HepG2 (cell line): ENCODE measurements at regions not wholly inside any gene's neighbourhood (a gene's known extent, or its start where the extent isn't known, plus 50 kb on each side); places are given as distances from the start of the nearest gene placed in this dataset.

Source experiments
- ATAC-seq: fragments of 200-7000 bp; cut with Tn5 transposase; 3 replicates; pipeline ENCODE4 v1.9.1; 2020; ENCODE audit warnings: mild to moderate bottlenecking, moderate library complexity
- BruUV-seq: library from RNA; stranded (reverse); fragments of 400-500 nt; replicated peaks from 2 replicates; lab custom pipeline; 2021; lab: Mats Ljungman, UMichigan
- CTCF ChIA-PET: fragments of 300-600 bp; formaldehyde crosslinking; extraction: SDS; loops from one replicate; lab custom pipeline; 2021; ENCODE audit warnings: low total read pairs, inconsistent platforms, low intra/inter-chr PET ratio; lab: Yijun Ruan, JAX
- POLR2A ChIA-PET: fragments of 350-600 bp; sonication (Branson Sonifier 250); formaldehyde crosslinking; loops from one replicate; lab custom pipeline; 2020; ENCODE audit warnings: antibody characterized with exemption, inconsistent platforms; lab: Yijun Ruan, JAX
- DNase-seq: peaks from one replicate; pipeline ENCODE4 v3.0.0-alpha.2; 2015; ENCODE audit warnings: low spot score
- FAIRE-seq: peaks from 3 replicates; lab custom pipeline; 2011; peaks lifted over from hg19 to GRCh38; lab: Jason Lieb, UNC
- H2AFZ ChIP-seq: one replicate; pipeline ENCODE4 v1.6.1; 2011; ENCODE audit warnings: low read length, inconsistent platforms
- H3K27ac ChIP-seq: fragments of 300-600 bp; 3 replicates; pipeline ENCODE4 v1.8.0; 2011; ENCODE audit warnings: mixed run types, mild to moderate bottlenecking, mixed read lengths, low read length, inconsistent platforms; ENCODE audit not compliant: insufficient read depth; ENCODE audit errors: extremely low read length
- H3K27me3 ChIP-seq, 2 experiments: fragments of 200-600 bp in 1 of 2; 2 replicates in 1 of 2; 3 replicates in 1 of 2; pipeline versions ENCODE4 v1.6.0 to v1.8.0; 2011; ENCODE audit warnings: low read length in 2 of 2, mild to moderate bottlenecking in 2 of 2, moderate library complexity in 2 of 2, inconsistent platforms in 1 of 2; ENCODE audit not compliant: insufficient read depth in 2 of 2, control insufficient read depth in 1 of 2
- H3K36me3 ChIP-seq, 2 experiments: fragments of 200-600 bp in 1 of 2; replicated peaks in 1 of 2; 2 replicates in 1 of 2; 3 replicates in 1 of 2; pipeline versions ENCODE4 v1.5.1 to v1.8.0; 2011; ENCODE audit warnings: low read length in 2 of 2, inconsistent platforms in 1 of 2; ENCODE audit not compliant: insufficient read depth in 2 of 2, control insufficient read depth in 1 of 2
- H3K4me1 ChIP-seq: 2 replicates; pipeline ENCODE4 v1.5.1; 2012; ENCODE audit warnings: low read length, inconsistent platforms; ENCODE audit not compliant: insufficient read depth
- H3K4me2 ChIP-seq: 2 replicates; pipeline ENCODE4 v1.6.0; 2011; ENCODE audit warnings: low read depth, low read length, inconsistent platforms
- H3K4me3 ChIP-seq, 3 experiments: fragments of 200-600 bp in 1 of 3; sonication (generic), shearing (Covaris generic) in 1 of 3; replicated peaks in 1 of 3; 2 replicates each; pipeline ENCODE4 v1.5.1; 2011 to 2016; ENCODE audit warnings: low read length in 3 of 3, inconsistent platforms in 2 of 3, low read depth in 2 of 3, mild to moderate bottlenecking in 2 of 3, control low read depth in 1 of 3, mixed read lengths in 1 of 3; ENCODE audit not compliant: insufficient read depth in 1 of 3
- H3K79me2 ChIP-seq: one replicate; pipeline ENCODE4 v1.6.1; 2011; ENCODE audit warnings: low read length, inconsistent platforms; ENCODE audit not compliant: insufficient read depth
- H3K9ac ChIP-seq: 2 replicates; pipeline ENCODE4 v1.6.0; 2011; ENCODE audit warnings: mild to moderate bottlenecking, low read depth, low read length, inconsistent platforms; ENCODE audit not compliant: insufficient read depth
- H3K9me3 ChIP-seq: 2 replicates; pipeline ENCODE4 v1.5.1; 2012; ENCODE audit warnings: mild to moderate bottlenecking, low read length
- H4K20me1 ChIP-seq: 2 replicates; pipeline ENCODE4 v1.6.0; 2011; ENCODE audit warnings: inconsistent platforms, mild to moderate bottlenecking, low read length, moderate library complexity; ENCODE audit not compliant: insufficient read depth
- BORCS8-MEF2B ChIP-seq: sonication (generic); formaldehyde crosslinking; IDR thresholded peaks from 2 replicates; pipeline ENCODE4 v1.8.0; 2022; ENCODE audit warnings: mild to moderate bottlenecking, missing genetic modification reagents
- GMEB1 ChIP-seq: sonication (generic); formaldehyde crosslinking; IDR thresholded peaks from 2 replicates; pipeline ENCODE4 v1.5.1; 2020; ENCODE audit warnings: missing genetic modification reagents, mild to moderate bottlenecking, borderline replicate concordance
- RCOR2 ChIP-seq: IDR thresholded peaks from 2 replicates; pipeline ENCODE4 v1.6.1; 2016; ENCODE audit warnings: missing biosample characterization, missing genetic modification reagents
- SP5 ChIP-seq: IDR thresholded peaks from 2 replicates; pipeline ENCODE4 v1.6.1; 2016; ENCODE audit warnings: low read depth, borderline replicate concordance
- ZNF33A ChIP-seq: sonication (generic); formaldehyde crosslinking; IDR thresholded peaks from 2 replicates; pipeline ENCODE4 v1.5.1; 2020; ENCODE audit warnings: missing genetic modification reagents, mild to moderate bottlenecking, moderate library complexity, borderline replicate concordance
- ZNF792 ChIP-seq: IDR thresholded peaks from 2 replicates; pipeline ENCODE4 v1.6.1; 2016
- ZNF816 ChIP-seq: sonication (generic); formaldehyde crosslinking; IDR thresholded peaks from 2 replicates; pipeline ENCODE4 v1.8.0; 2022; ENCODE audit warnings: missing genetic modification reagents, mild to moderate bottlenecking, borderline replicate concordance
- WGBS: methylation state at CpG from one replicate; pipeline ENCODE4 v1.1.6; 2017; ENCODE audit warnings: low lambda C conversion rate; 5-methylcytosine and 5-hydroxymethylcytosine counted together
- in situ Hi-C: cut with HindIII; loops from 2 replicates; pipeline ENCODE4 v1.10.0; 2017; ENCODE audit warnings: low pct_unique_long_range_greater_than_20kb; ENCODE audit not compliant: extremely low pct_ligation_motif_present
- intact Hi-C: fragments of 100-400 bp; cut with micrococcal nuclease; formaldehyde crosslinking; loops from one replicate; pipeline ENCODE4 v1.10.0; 2022; ENCODE audit not compliant: unreplicated experiment
- TF ChIP-seq, protein P1 (sequence below): sonication (generic); formaldehyde crosslinking; IDR thresholded peaks from 2 replicates; pipeline ENCODE4 v1.5.0; 2020; ENCODE audit warnings: mild to moderate bottlenecking, missing genetic modification reagents
- TF ChIP-seq, protein P2 (sequence below): sonication (generic); formaldehyde crosslinking; IDR thresholded peaks from 2 replicates; pipeline ENCODE4 v1.8.1; 2023; ENCODE audit warnings: mild to moderate bottlenecking, moderate library complexity, missing genetic modification reagents

DNA sequence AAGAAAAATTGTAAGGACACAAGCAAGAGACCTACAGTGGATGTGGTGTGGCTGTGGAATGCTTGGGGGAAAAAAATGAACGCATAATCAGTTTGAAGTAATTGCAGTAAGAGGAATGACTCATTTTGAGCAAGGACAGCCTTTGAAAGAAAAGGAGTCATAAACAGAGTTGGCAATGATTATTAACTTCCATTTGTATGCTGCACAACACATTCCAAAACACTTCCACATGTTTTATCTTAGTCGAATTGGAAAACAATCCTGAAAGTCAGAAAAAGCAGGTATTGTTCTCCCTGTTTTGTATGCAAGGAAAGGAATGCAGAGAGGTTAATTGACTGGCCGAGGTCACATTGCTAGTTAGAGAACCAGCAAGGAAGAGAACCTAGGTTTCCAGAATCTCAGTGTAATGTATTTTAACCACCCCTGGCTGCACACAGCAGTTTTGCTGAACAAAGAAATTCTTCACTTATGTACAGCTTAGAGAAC lies 630.0 kb upstream of the MIR17HG start (continued):
- TF ChIP-seq, protein P1, sequence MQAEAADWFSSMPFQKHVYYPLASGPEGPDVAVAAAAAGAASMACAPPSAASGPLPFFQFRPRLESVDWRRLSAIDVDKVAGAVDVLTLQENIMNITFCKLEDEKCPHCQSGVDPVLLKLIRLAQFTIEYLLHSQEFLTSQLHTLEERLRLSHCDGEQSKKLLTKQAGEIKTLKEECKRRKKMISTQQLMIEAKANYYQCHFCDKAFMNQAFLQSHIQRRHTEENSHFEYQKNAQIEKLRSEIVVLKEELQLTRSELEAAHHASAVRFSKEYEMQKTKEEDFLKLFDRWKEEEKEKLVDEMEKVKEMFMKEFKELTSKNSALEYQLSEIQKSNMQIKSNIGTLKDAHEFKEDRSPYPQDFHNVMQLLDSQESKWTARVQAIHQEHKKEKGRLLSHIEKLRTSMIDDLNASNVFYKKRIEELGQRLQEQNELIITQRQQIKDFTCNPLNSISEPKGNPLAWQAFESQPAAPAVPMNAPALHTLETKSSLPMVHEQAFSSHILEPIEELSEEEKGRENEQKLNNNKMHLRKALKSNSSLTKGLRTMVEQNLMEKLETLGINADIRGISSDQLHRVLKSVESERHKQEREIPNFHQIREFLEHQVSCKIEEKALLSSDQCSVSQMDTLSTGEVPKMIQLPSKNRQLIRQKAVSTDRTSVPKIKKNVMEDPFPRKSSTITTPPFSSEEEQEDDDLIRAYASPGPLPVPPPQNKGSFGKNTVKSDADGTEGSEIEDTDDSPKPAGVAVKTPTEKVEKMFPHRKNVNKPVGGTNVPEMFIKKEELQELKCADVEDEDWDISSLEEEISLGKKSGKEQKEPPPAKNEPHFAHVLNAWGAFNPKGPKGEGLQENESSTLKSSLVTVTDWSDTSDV = no peak

DNA sequence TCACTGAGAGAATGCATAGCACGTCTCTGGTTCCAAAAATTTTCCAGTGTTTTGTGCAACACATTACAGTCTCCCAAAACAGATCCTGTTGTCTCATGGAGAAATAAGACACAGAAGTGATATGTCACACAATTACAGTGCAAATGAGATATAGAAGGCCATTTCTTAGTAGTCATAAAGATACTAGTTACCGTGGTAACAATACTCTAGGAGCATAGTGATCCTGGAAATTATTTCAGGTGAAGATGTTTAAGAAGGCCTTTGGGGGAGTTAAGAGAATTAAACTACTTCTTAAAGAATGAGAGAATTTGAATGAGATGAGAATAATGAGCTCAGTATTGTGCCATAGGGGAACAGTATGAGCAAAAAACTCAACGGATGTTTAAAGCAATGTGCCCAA lies 628.0 kb upstream of the MIR17HG start:
- H3K27me3 ChIP-seq = no peaks in the 10 kb centered on the region
- no peak overlapping the region for H3K27ac ChIP-seq
- TF ChIP-seq BORCS8-MEF2B (no peak), ZNF792 (CRISPR knock-in tag) (no peak), ZNF816 (no peak), ZNF33A (CRISPR knock-in tag) (no peak), GMEB1 (CRISPR knock-in tag) (no peak), SP5 (no peak), RCOR2 (CRISPR knock-in tag) (no peak)
- TF ChIP-seq, protein P2, sequence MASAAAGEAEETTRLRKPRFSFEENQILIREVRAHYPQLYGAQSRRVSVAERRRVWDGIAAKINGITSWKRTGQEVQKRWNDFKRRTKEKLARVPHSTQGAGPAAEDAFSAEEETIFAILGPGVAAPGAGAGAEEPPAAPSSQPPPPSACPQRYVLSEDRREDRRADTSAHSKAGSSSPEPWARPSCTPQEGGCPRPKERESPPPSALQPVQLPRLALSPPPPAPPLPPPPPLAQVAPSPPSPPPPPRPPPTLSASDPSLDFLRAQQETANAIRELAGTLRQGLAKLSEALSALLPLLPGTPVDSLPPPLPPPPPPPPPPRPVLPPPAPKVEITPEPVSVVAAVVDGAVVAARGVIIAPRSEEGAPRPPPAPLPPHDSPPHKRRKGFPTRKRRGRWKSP = no peak
- no TSS peak for BruUV-seq
- 0 out of 2 replicates have a peak, but pooled peaks cover 4% of the 10 kb centered on the region for H3K9me3 ChIP-seq
- no peak overlapping the region for H3K4me2 ChIP-seq
- no peaks in the 10 kb centered on the region for H4K20me1 ChIP-seq
- FAIRE-seq = no peak
- CTCF ChIA-PET = no interaction called here
- in situ Hi-C loops = no loop called here
- no peak for DNase-seq
- no peaks in the 10 kb centered on the region for H3K79me2 ChIP-seq
- no peak for ATAC-seq
- no peak overlapping the region for H3K9ac ChIP-seq
- no peaks in the 10 kb centered on the region for H3K36me3 ChIP-seq
- no peak overlapping the region for H2AFZ ChIP-seq
- H3K4me1 ChIP-seq = no peaks in the 10 kb centered on the region
- H3K4me3 ChIP-seq = no peak overlapping the region
- 0% methylated on average over 3 of the region's 3 CpGs for WGBS
- POLR2A ChIA-PET = no interaction called here
- intact Hi-C loops = no loop called here
